Duodenal mucosa (tissue), 2 donors: ENCODE measurements at regions not wholly inside any gene's neighbourhood (a gene's known extent, or its start where the extent isn't known, plus 50 kb on each side); places are given as distances from the start of the nearest gene placed in this dataset.

Experiments used
- H3K27ac ChIP-seq: one replicate; pipeline ENCODE4 v1.7.0; 2013; ENCODE audit warnings: low read depth, low read length
- H3K27me3 ChIP-seq, 2 donors: one replicate each; pipeline ENCODE4 v1.7.0; 2013; ENCODE audit warnings: low read length in 2 of 2, control low read depth in 1 of 2; ENCODE audit not compliant: insufficient read depth in 2 of 2, control insufficient read depth in 1 of 2
- H3K36me3 ChIP-seq, 2 donors: one replicate each; pipeline ENCODE4 v1.7.0; 2013; ENCODE audit warnings: low read length in 2 of 2, control low read depth in 1 of 2; ENCODE audit not compliant: insufficient read depth in 2 of 2, control insufficient read depth in 1 of 2
- H3K4me1 ChIP-seq, 2 donors: one replicate each; pipeline ENCODE4 v1.7.0; 2013; ENCODE audit warnings: low read length in 2 of 2, control low read depth in 1 of 2; ENCODE audit not compliant: insufficient read depth in 2 of 2, control insufficient read depth in 1 of 2
- H3K4me3 ChIP-seq, 2 donors: one replicate each; pipeline ENCODE4 v1.7.0; 2013; ENCODE audit warnings: low read length in 2 of 2, low read depth in 1 of 2
- H3K9ac ChIP-seq, 2 donors: one replicate each; pipeline ENCODE4 v1.7.0; 2013; ENCODE audit warnings: low read length in 2 of 2, low read depth in 1 of 2
- H3K9me3 ChIP-seq, 2 donors: one replicate each; pipeline ENCODE4 v1.7.0; 2013; ENCODE audit warnings: low read length in 2 of 2, control low read depth in 1 of 2; ENCODE audit not compliant: control insufficient read depth in 1 of 2

DNA sequence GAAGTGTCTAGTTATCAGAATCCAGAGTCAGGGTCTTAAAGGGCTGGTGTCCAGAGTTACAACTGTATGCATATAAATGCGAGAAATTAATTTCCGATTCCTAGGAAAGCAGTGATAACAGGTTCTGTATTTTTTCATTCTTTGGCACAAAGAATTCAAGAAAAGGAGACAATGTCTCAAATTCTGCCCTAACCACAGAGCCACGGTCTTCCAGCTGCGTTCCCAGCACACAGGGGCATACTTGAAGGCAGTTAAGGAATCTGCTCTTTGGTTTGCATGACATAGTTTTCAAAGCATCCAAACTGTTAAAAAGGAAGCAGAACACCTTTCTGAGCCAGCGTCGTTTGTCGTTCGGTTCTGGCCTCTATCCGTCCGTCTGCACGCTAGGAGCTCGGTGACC is 416.9 kb upstream of the MKI67 start:
- no peak overlapping the region for H3K4me3 ChIP-seq
- no peaks in the 10 kb centered on the region for H3K36me3 ChIP-seq
- no peaks in the 10 kb centered on the region for H3K4me1 ChIP-seq
- H3K9ac ChIP-seq: no peak overlapping the region
- H3K27me3 ChIP-seq: peaks cover 23 to 39% of the 10 kb centered on the region in 2 donors
- no peak overlapping the region for H3K27ac ChIP-seq
- no peaks in the 10 kb centered on the region for H3K9me3 ChIP-seq

DNA sequence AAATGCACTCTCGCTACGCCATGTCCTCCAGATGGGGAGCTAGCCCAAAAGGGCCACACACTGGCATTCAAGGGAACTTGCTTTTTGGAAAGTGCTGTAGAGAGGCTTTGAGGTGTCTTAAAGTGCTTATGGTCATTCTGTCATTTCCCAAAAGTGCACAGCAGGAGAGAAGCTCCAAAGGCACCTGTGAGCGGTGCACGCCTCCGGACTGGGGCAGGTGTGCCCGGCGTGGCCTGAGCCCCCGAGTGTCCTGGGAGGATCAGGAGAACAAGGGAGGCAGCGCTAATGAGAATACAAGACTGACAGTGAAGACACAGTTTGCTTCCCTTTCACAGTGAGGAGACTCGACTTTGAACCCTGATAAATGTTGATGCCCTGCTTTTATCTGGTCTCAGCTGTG is 419.0 kb upstream of the MKI67 start:
- H3K9ac ChIP-seq: no peak overlapping the region

DNA sequence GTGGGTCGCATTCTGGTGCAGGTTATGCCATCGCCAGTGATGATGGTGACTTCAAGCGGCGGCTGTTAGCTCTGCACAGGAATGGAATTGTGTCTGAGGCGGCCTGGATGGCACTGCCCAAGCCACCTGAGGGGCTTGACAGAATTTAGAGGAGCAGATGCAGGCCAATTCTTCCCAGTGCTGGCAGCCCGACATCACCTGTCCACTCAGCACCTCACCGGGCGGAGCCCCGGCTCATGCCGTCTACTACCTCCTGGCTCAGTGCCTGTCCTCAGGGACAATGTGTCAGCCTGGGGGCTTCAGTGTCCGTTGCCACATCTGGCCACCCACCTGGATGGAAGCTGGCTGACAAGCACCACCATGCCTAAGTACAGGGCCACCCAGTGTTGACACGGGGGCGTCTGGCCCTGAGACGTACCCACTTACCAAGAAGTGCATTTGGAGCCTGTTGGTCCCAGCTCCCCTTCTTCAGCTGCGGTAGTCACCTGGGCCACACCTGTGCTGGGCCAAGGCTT is 420.5 kb upstream of the MKI67 start:
- no peak overlapping the region for H3K9ac ChIP-seq
- H3K9me3 ChIP-seq: no peaks in the 10 kb centered on the region
- no peaks in the 10 kb centered on the region for H3K4me1 ChIP-seq
- no peak overlapping the region for H3K27ac ChIP-seq
- peaks cover 10 to 11% of the 10 kb centered on the region in 2 donors for H3K27me3 ChIP-seq
- H3K4me3 ChIP-seq: no peak overlapping the region
- no peaks in the 10 kb centered on the region for H3K36me3 ChIP-seq

More for the DNA sequence above, 419.0 kb upstream of the MKI67 start:
- Histone ChIP-seq H3K27ac (no peak overlapping the region), H3K4me3 (no peak overlapping the region), H3K4me1 (no peaks in the 10 kb centered on the region), H3K36me3 (no peaks in the 10 kb centered on the region), H3K9me3 (no peaks in the 10 kb centered on the region), H3K27me3 (peaks cover 20 to 21% of the 10 kb centered on the region in 2 donors)

DNA sequence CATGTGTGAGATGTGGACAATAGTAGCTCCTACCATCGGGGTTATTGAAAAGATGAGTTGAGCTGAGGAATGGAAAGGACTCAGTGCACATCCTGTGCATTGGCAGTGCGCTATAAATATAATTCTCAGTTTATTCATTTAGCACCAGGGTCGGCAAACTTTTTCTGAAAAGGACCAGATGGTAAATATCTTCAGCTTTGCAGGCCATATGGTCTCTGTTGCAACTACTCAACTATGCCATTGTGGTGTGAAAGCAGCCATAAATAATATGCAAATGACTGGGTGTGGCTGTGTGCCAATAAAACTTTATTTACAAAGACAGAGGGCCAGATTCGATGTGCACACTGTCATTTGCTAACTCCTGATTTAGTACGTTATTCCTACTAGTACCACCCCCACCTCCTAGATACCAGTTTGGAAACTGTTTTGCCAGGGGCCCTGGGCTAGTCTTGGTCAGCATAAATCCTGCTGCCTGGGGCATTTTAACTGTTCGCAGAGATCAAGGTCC is 422.9 kb upstream of the MKI67 start:
- H3K9me3 ChIP-seq: no peaks in the 10 kb centered on the region

DNA sequence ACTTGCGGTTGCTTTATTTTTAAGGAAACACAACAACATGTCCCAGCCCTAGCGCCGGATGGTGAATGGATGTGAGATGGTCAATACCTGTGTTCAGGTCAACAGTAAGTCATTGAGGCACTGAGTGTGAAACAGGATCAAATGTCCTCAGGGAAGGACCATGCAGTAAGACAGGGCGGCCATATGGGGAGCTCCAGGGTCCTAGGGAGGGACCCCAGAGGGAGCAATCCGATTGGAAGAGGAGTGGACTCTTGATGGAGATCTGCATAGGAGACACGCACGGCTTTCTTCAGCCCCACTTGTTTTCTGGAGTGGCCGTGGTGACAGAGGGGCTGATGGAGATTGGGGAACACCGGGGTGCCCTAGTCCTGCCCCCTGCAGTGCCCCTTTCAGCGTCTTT is 423.8 kb upstream of the MKI67 start:
- Histone ChIP-seq H3K27ac (no peak overlapping the region), H3K9me3 (no peaks in the 10 kb centered on the region), H3K36me3 (no peaks in the 10 kb centered on the region), H3K9ac (no peak overlapping the region), H3K4me3 (no peak overlapping the region), H3K27me3 (no peaks in the 10 kb centered on the region), H3K4me1 (no peaks in the 10 kb centered on the region)

More for the DNA sequence above, 422.9 kb upstream of the MKI67 start:
- H3K4me1 ChIP-seq: no peaks in the 10 kb centered on the region
- no peak overlapping the region for H3K9ac ChIP-seq
- no peaks in the 10 kb centered on the region for H3K36me3 ChIP-seq
- H3K27ac ChIP-seq: no peak overlapping the region
- no peak overlapping the region for H3K4me3 ChIP-seq
- no peaks in the 10 kb centered on the region for H3K27me3 ChIP-seq

DNA sequence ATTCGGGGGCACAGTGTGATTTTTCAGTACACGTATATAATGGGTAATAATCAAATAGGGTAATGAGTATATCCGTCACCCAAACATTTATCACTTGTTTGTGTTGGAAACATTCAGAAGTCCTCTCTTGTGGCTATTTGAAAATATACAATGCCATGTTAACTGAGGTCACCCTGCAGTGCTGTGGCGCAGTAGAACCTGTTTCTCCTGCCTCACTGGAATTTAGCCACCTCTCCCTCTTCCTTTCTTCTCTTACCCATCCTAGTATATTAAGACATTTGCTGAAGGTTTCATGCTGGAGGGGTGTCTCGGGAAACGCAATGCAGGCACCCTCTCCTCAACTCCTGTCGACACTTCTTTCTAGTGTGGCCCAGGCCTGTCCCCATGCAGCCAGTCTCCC is 425.3 kb upstream of the MKI67 start:
- H3K9ac ChIP-seq: no peak overlapping the region
- H3K4me1 ChIP-seq: no peaks in the 10 kb centered on the region
- no peak overlapping the region for H3K27ac ChIP-seq
- no peaks in the 10 kb centered on the region for H3K36me3 ChIP-seq
- no peak overlapping the region for H3K4me3 ChIP-seq
- H3K27me3 ChIP-seq: no peaks in the 10 kb centered on the region
- H3K9me3 ChIP-seq: no peaks in the 10 kb centered on the region

DNA sequence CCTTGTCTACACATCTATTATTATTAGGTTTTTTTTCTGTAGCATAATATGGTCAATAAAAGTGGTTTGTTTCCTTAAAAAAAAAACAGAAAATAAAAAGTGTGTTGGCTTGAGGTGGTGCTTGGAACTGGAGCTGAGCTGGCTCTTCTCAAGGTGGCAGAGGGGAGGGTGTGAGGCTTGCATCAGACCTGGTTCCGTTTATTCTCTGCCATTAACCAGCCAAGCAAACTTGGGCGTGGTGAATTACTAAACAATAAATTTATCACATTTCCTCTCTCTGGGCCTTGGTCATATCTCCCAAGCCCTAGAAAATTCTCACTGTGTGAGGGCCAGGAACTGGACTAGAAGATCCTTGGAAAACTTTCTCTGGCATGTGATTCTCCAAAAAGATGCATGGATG is 427.5 kb upstream of the MKI67 start:
- H3K4me3 ChIP-seq: no peak overlapping the region
- no peaks in the 10 kb centered on the region for H3K9me3 ChIP-seq
- H3K9ac ChIP-seq: no peak overlapping the region
- H3K27me3 ChIP-seq: no peaks in the 10 kb centered on the region
- no peaks in the 10 kb centered on the region for H3K4me1 ChIP-seq
- no peaks in the 10 kb centered on the region for H3K36me3 ChIP-seq
- no peak overlapping the region for H3K27ac ChIP-seq

DNA sequence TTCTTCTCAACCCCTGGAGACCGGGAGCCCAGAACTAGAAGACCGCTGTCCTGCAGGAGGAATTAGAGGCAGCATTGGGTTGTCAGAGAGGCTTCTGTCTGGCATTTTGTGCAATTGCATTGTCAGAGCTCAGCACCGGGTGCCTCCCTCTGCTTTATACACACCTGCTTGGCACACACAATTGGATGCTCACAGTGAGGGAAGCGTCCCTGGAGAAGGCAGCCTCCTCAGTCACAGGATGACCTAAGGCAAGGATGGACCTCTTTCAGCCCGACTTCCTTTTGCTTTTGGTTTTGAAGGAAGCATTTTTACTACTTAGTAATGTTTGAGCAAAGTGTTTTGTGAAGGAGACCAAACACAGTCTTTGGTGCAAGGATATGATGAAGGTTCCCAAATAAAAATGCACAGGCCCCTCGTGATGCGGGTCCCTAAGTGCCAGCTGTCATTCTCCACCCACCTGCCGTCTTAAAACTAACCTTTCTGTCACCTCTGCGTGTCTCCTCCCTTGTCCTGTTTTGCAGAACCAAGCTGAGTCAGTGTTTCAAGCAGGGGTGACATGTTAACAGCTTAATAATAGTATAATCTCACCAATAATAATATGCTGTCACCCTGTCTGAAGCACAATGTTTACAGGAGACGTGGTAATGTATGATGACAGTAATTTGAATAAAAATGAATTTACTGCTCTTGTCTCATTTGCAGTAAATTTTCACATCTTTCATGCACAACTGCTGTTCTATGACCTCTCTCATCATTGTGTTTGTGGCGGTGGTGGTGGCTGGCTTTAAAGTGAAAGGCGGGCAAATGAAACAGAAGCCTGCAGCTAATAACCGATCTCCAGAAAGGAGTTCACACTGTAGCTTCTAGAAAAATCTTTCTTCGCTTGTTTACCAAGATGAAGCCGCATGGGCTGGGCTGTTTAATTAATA is 430.2 kb upstream of the MKI67 start:
- Histone ChIP-seq H3K27ac (no peak overlapping the region), H3K9ac (no peak overlapping the region), H3K27me3 (no peaks in the 10 kb centered on the region), H3K9me3 (no peaks in the 10 kb centered on the region), H3K4me1 (no peaks in the 10 kb centered on the region), H3K4me3 (no peak overlapping the region), H3K36me3 (no peaks in the 10 kb centered on the region)

DNA sequence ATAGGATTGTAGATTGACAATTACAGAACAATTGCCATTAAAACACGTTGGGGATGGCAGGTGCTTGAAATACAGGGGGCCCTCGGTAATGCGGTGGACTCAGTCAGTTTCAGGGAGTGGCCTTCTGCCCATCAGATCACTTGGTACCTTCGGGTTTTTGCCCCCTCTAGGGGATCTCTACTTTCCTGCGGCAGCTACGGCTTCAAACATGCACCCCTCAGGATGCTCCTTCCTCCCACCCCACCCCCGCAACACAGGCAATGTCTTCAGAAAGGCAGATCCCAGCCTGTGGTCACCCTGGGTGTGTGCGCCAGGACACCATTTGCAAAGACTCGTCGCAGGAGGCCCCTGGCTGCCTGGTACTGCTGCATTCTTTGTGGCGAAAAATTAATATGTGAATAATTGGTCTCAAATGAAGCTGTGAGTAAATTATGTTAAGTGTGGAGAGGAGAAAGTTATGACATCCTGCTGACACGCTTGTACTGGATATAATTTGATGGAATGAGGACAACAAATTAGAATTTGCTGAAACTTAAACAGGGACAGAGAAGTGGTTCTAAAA is 431.0 kb upstream of the MKI67 start:
- H3K36me3 ChIP-seq: no peaks in the 10 kb centered on the region
- no peak overlapping the region for H3K9ac ChIP-seq
- no peaks in the 10 kb centered on the region for H3K27me3 ChIP-seq
- no peak overlapping the region for H3K4me3 ChIP-seq
- no peak overlapping the region for H3K27ac ChIP-seq
- no peaks in the 10 kb centered on the region for H3K9me3 ChIP-seq
- no peaks in the 10 kb centered on the region for H3K4me1 ChIP-seq

DNA sequence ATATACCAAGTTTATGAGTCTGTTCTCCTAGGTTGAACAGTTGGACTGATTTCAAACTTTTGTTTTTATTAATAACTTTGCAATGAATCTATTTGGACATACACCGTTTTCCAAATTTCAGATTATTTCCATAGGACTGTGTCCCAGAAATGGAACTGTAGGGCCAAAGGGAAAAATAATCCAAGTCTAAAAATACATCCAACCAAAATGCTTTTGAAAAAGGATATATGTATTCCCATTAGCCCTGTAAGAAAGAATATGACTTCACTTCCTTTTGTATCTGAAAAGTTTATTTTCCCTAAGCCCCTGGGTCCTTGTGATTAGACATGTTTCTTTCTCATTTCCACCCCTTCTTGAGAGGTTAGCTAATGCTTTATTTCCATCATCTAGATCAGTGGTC is 434.2 kb upstream of the MKI67 start:
- H3K27ac ChIP-seq: no peak overlapping the region
- no peak overlapping the region for H3K4me3 ChIP-seq

More for the DNA sequence above, 434.2 kb upstream of the MKI67 start:
- no peaks in the 10 kb centered on the region for H3K27me3 ChIP-seq
- H3K4me1 ChIP-seq: no peaks in the 10 kb centered on the region
- no peak overlapping the region for H3K9ac ChIP-seq
- H3K36me3 ChIP-seq: no peaks in the 10 kb centered on the region
- peaks cover 0 to 4% of the 10 kb centered on the region in 2 donors for H3K9me3 ChIP-seq
